Ureter (tissue), 1 donor: ENCODE measurements at regions not wholly inside any gene's neighbourhood (a gene's known extent, or its start where the extent isn't known, plus 50 kb on each side); places are given as distances from the start of the nearest gene placed in this dataset.
"Not testable (repeated sequence)": the region's sequence is repeated elsewhere in the genome, so short reads cannot be mapped to it uniquely, and the experiment has no call there.

Source experiments
- DNase-seq: peaks from one replicate; pipeline ENCODE4 v3.0.0-alpha.2; 2020; ENCODE audit warnings: low spot score
- donor health status: DM: yes; HTN: yes; CAD: no.

- no peak for DNase-seq
Measured at GRCh38 chr1:105565006-105565405, 1491.5 kb upstream of the PRMT6 start.

- DNase-seq = no peak
Measured at GRCh38 chr1:105585791-105586190, 1470.7 kb upstream of the PRMT6 start.

GRCh38 chr1:105591681-105592080 is 1464.8 kb upstream of the PRMT6 start:
- no peak for DNase-seq

GRCh38 chr1:105608713-105609112 is 1447.8 kb upstream of the PRMT6 start:
- no peak for DNase-seq

- no peak for DNase-seq
Measured at GRCh38 chr1:105626276-105626987, 1430.0 kb upstream of the PRMT6 start.

- DNase-seq = not testable (repeated sequence)
Measured at GRCh38 chr1:105631153-105631744, 1425.2 kb upstream of the PRMT6 start.

GRCh38 chr1:105632342-105633196 is 1423.9 kb upstream of the PRMT6 start:
- DNase-seq = no peak

- no peak for DNase-seq
Measured at GRCh38 chr1:105636052-105636451, 1420.4 kb upstream of the PRMT6 start.

GRCh38 chr1:105641407-105641806 is 1415.1 kb upstream of the PRMT6 start:
- no peak for DNase-seq

GRCh38 chr1:105652109-105652508 is 1404.4 kb upstream of the PRMT6 start:
- no peak for DNase-seq

- no peak for DNase-seq
Measured at GRCh38 chr1:105655032-105655431, 1401.4 kb upstream of the PRMT6 start.

- DNase-seq = no peak
Measured at GRCh38 chr1:105664495-105664894, 1392.0 kb upstream of the PRMT6 start.

- no peak for DNase-seq
Measured at GRCh38 chr1:105678334-105678733, 1378.1 kb upstream of the PRMT6 start.

- no peak for DNase-seq
Measured at GRCh38 chr1:105684714-105685113, 1371.8 kb upstream of the PRMT6 start.

GRCh38 chr1:105686026-105686425 is 1370.4 kb upstream of the PRMT6 start:
- no peak for DNase-seq

GRCh38 chr1:105686874-105687690 is 1369.4 kb upstream of the PRMT6 start:
- no peak for DNase-seq

- DNase-seq = no peak
Measured at GRCh38 chr1:105700723-105701122, 1355.8 kb upstream of the PRMT6 start.

GRCh38 chr1:105724286-105724685 is 1332.2 kb upstream of the PRMT6 start:
- no peak for DNase-seq

GRCh38 chr1:105730701-105731100 is 1325.8 kb upstream of the PRMT6 start:
- no peak for DNase-seq

GRCh38 chr1:105736349-105736748 is 1320.1 kb upstream of the PRMT6 start:
- no peak for DNase-seq

GRCh38 chr1:105779727-105780126 is 1276.7 kb upstream of the PRMT6 start:
- no peak for DNase-seq

- no peak for DNase-seq
Measured at GRCh38 chr1:105785021-105785420, 1271.5 kb upstream of the PRMT6 start.
